Peyer's patch (tissue), 4 donors: ENCODE measurements at regions not wholly inside any gene's neighbourhood (a gene's known extent, or its start where the extent isn't known, plus 50 kb on each side); places are given as distances from the start of the nearest gene placed in this dataset.

ENCODE experiments used
- POLR2A ChIP-seq, 2 donors: fragments of 450-650 bp; IDR thresholded peaks; one replicate each; pipeline ENCODE4 v1.5.1; 2017; ENCODE audit warnings: antibody characterized with exemption in 2 of 2, mild to moderate bottlenecking in 2 of 2, moderate library complexity in 2 of 2
- TF ChIP-seq, protein P1 (sequence below), 6 experiments: fragments of 450-650 bp in 4 of 6; fragments of 200-600 bp in 2 of 6; sonication (generic) in 1 of 6; IDR thresholded peaks; one replicate each; pipeline ENCODE4 v1.5.1; 2017 to 2019; ENCODE audit warnings: antibody characterized with exemption in 6 of 6, mild to moderate bottlenecking in 3 of 6, moderate library complexity in 1 of 6

GRCh38 chr13:67469623-67470022, 239.5 kb upstream of the PCDH9 start:
- TF ChIP-seq, protein P1, sequence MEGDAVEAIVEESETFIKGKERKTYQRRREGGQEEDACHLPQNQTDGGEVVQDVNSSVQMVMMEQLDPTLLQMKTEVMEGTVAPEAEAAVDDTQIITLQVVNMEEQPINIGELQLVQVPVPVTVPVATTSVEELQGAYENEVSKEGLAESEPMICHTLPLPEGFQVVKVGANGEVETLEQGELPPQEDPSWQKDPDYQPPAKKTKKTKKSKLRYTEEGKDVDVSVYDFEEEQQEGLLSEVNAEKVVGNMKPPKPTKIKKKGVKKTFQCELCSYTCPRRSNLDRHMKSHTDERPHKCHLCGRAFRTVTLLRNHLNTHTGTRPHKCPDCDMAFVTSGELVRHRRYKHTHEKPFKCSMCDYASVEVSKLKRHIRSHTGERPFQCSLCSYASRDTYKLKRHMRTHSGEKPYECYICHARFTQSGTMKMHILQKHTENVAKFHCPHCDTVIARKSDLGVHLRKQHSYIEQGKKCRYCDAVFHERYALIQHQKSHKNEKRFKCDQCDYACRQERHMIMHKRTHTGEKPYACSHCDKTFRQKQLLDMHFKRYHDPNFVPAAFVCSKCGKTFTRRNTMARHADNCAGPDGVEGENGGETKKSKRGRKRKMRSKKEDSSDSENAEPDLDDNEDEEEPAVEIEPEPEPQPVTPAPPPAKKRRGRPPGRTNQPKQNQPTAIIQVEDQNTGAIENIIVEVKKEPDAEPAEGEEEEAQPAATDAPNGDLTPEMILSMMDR (IDR thresholded peaks at IDR 0.05): no peak
- TF ChIP-seq POLR2A (IDR thresholded peaks at IDR 0.05): no peak
